HEK293T (cell line): ENCODE measurements at regions not wholly inside any gene's neighbourhood (a gene's known extent, or its start where the extent isn't known, plus 50 kb on each side); places are given as distances from the start of the nearest gene placed in this dataset.

Experiments
- CTCF ChIA-PET: fragments of 350-600 bp; formaldehyde crosslinking; extraction: SDS; loops from one replicate; lab custom pipeline; 2021; ENCODE audit warnings: antibody characterized with exemption, inconsistent platforms; lab: Yijun Ruan, JAX
- POLR2A ChIA-PET: fragments of 350-600 bp; formaldehyde crosslinking; extraction: SDS; loops from one replicate; lab custom pipeline; 2020; ENCODE audit warnings: antibody characterized with exemption, inconsistent platforms; lab: Yijun Ruan, JAX
- DNase-seq: peaks from one replicate; pipeline ENCODE4 v3.0.0; 2012; ENCODE audit warnings: mixed read lengths; ENCODE audit errors: extremely low spot score
- ARNT ChIP-seq: fragments of 450-650 bp; IDR thresholded peaks from 2 replicates; pipeline ENCODE4 v1.6.1; 2017; ENCODE audit warnings: mild to moderate bottlenecking
- BHLHE40 ChIP-seq: fragments of 450-650 bp; IDR thresholded peaks from 2 replicates; pipeline ENCODE4 v1.6.1; 2016; ENCODE audit warnings: mild to moderate bottlenecking, moderate library complexity, borderline replicate concordance
- CTBP1 ChIP-seq: fragments of 450-650 bp; IDR thresholded peaks from 2 replicates; pipeline ENCODE4 v1.6.1; 2016; ENCODE audit warnings: borderline replicate concordance
- ELF4 ChIP-seq: fragments of 450-650 bp; IDR thresholded peaks from 2 replicates; pipeline ENCODE4 v1.6.1; 2017; ENCODE audit warnings: antibody characterized with exemption
- FOXA1 ChIP-seq: fragments of 450-650 bp; IDR thresholded peaks from 2 replicates; pipeline ENCODE4 v1.6.1; 2016; ENCODE audit warnings: mild to moderate bottlenecking
- FOXK2 ChIP-seq: fragments of 450-650 bp; IDR thresholded peaks from 2 replicates; pipeline ENCODE4 v1.6.1; 2016; ENCODE audit warnings: mild to moderate bottlenecking
- FOXM1 ChIP-seq: fragments of 450-650 bp; IDR thresholded peaks from 2 replicates; pipeline ENCODE4 v1.6.1; 2017; ENCODE audit warnings: mild to moderate bottlenecking, borderline replicate concordance
- HDGF ChIP-seq: fragments of 450-650 bp; IDR thresholded peaks from 2 replicates; pipeline ENCODE4 v1.6.1; 2017; ENCODE audit warnings: antibody characterized with exemption, borderline replicate concordance
- L3MBTL2 ChIP-seq: fragments of 450-650 bp; conservative IDR thresholded peaks from 2 replicates; pipeline ENCODE4 v1.6.1; 2016; ENCODE audit warnings: mild to moderate bottlenecking
- LEF1 ChIP-seq: fragments of 450-650 bp; IDR thresholded peaks from 2 replicates; pipeline ENCODE4 v1.6.1; 2017; ENCODE audit warnings: mild to moderate bottlenecking, borderline replicate concordance
- NFRKB ChIP-seq: fragments of 450-650 bp; IDR thresholded peaks from 2 replicates; pipeline ENCODE4 v1.6.1; 2016; ENCODE audit warnings: mild to moderate bottlenecking, moderate library complexity
- PKNOX1 ChIP-seq: fragments of 450-650 bp; IDR thresholded peaks from 2 replicates; pipeline ENCODE4 v1.6.1; 2016
- SP1 ChIP-seq: fragments of 450-650 bp; IDR thresholded peaks from 2 replicates; pipeline ENCODE4 v1.6.1; 2017
- SUZ12 ChIP-seq: fragments of 450-650 bp; IDR thresholded peaks from 2 replicates; pipeline ENCODE4 v1.6.1; 2016; ENCODE audit warnings: mild to moderate bottlenecking
- TARDBP ChIP-seq: fragments of 450-650 bp; IDR thresholded peaks from 2 replicates; pipeline ENCODE4 v1.6.1; 2016
- ZNF384 ChIP-seq: fragments of 450-650 bp; IDR thresholded peaks from 2 replicates; pipeline ENCODE4 v1.6.1; 2016

GRCh38 chr3:127092776-127093175, 100.2 kb upstream of the PRR23E start:
- POLR2A ChIA-PET, result no interaction called here
- no peak for DNase-seq
- TF ChIP-seq BHLHE40 (no peak), L3MBTL2 (no peak), ELF4 (no peak), FOXK2 (no peak), SP1 (no peak), FOXM1 (no peak), LEF1 (no peak), CTBP1 (no peak), ARNT (no peak), ZNF384 (no peak), TARDBP (no peak), NFRKB (no peak), HDGF (no peak), FOXA1 (no peak), SUZ12 (no peak), PKNOX1 (no peak)
- CTCF ChIA-PET, result no interaction called here

- no peak for DNase-seq
- ChIA-PET CTCF (no interaction called here), POLR2A (no interaction called here)
- TF ChIP-seq ELF4, result no peak
- TF ChIP-seq FOXK2, result no peak
- TF ChIP-seq ARNT, result no peak
- TF ChIP-seq BHLHE40, result no peak
- no peak for TF ChIP-seq CTBP1
- no peak for TF ChIP-seq FOXM1
- TF ChIP-seq SP1, result no peak
- no peak for TF ChIP-seq HDGF
- no peak for TF ChIP-seq PKNOX1
- no peak for TF ChIP-seq ZNF384
- TF ChIP-seq LEF1, result no peak
- TF ChIP-seq NFRKB, result no peak
- no peak for TF ChIP-seq TARDBP
- no peak for TF ChIP-seq SUZ12
- no peak for TF ChIP-seq L3MBTL2
Observed at GRCh38 chr3:127093312-127093711, 99.6 kb upstream of the PRR23E start.

GRCh38 chr3:127095774-127096173, 97.2 kb upstream of the PRR23E start:
- TF ChIP-seq SP1, result no peak
- no peak for TF ChIP-seq CTBP1
- no peak for TF ChIP-seq FOXM1
- no peak for TF ChIP-seq NFRKB
- TF ChIP-seq FOXK2, result no peak
- no peak for TF ChIP-seq TARDBP
- TF ChIP-seq ARNT, result no peak
- TF ChIP-seq BHLHE40, result no peak
- no peak for TF ChIP-seq SUZ12
- TF ChIP-seq HDGF, result no peak
- no peak for TF ChIP-seq PKNOX1
- TF ChIP-seq ZNF384, result no peak
- no peak for TF ChIP-seq ELF4
- no peak for TF ChIP-seq L3MBTL2
- no peak for TF ChIP-seq LEF1
- TF ChIP-seq FOXA1, result no peak
- POLR2A ChIA-PET, result no interaction called here
- no peak for DNase-seq
- CTCF ChIA-PET, result no interaction called here

GRCh38 chr3:127096256-127097071, 96.5 kb upstream of the PRR23E start:
- ChIA-PET POLR2A (no interaction called here), CTCF (no interaction called here)
- DNase-seq, result no peak
- TF ChIP-seq ELF4 (no peak), PKNOX1 (no peak), FOXA1 (no peak), SP1 (no peak), CTBP1 (no peak), NFRKB (no peak), LEF1 (no peak), TARDBP (no peak), ARNT (no peak), FOXK2 (no peak), FOXM1 (no peak), HDGF (no peak), ZNF384 (no peak)

- CTCF ChIA-PET, result no interaction called here
- TF ChIP-seq ARNT (no peak), FOXA1 (no peak), CTBP1 (no peak), NFRKB (no peak), L3MBTL2 (no peak), LEF1 (no peak), SP1 (no peak), FOXK2 (no peak), ZNF384 (no peak), ELF4 (no peak), PKNOX1 (no peak), BHLHE40 (no peak), FOXM1 (no peak), HDGF (no peak), SUZ12 (no peak), TARDBP (no peak)
- POLR2A ChIA-PET, result no interaction called here
- DNase-seq, result no peak
Observed at GRCh38 chr3:127097072-127097405, 95.9 kb upstream of the PRR23E start.
